IPS-NIHi7 (cell line): ENCODE measurements at regions not wholly inside any gene's neighbourhood (a gene's known extent, or its start where the extent isn't known, plus 50 kb on each side); places are given as distances from the start of the nearest gene placed in this dataset.
"Not testable (repeated sequence)": the region's sequence is repeated elsewhere in the genome, so short reads cannot be mapped to it uniquely, and the experiment has no call there.

ENCODE experiments used
- DNase-seq: peaks from one replicate; pipeline ENCODE4 v3.0.0; 2012; ENCODE audit warnings: mixed read lengths; ENCODE audit errors: extremely low spot score

DNA sequence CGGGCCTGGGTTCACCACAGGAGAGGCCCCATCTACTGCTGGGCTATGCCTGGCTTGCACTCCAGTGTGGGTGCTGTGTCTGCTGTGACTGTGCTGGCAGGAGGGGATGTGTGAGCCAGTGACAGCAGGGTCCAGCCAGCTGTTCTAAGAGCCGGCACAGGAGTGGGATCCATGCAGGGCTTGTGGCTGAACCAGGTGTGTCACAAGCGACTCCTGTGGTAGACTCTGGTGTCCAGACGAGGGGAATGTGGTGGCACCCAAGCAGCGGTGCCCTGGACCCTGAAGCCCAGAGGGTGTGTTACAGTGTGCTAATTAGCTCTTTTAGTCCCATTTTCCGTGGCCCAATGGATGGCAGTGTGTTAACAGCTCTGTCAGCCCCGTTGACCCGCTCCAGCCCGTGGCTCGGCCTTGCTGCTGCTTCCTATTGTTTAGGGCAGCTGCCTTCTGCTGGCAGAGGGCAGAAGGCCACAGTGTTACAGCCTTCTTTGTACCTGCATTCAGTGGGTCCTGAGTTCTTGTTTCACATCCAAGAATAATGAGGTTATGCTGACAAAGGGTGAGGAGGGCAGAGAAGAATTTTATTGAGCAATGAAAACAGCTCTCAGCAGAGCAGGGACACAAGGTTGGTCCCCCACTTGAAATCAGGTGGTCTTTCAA, 78.5 kb upstream of the RNU6-1 start:
- DNase-seq: no peak

DNA sequence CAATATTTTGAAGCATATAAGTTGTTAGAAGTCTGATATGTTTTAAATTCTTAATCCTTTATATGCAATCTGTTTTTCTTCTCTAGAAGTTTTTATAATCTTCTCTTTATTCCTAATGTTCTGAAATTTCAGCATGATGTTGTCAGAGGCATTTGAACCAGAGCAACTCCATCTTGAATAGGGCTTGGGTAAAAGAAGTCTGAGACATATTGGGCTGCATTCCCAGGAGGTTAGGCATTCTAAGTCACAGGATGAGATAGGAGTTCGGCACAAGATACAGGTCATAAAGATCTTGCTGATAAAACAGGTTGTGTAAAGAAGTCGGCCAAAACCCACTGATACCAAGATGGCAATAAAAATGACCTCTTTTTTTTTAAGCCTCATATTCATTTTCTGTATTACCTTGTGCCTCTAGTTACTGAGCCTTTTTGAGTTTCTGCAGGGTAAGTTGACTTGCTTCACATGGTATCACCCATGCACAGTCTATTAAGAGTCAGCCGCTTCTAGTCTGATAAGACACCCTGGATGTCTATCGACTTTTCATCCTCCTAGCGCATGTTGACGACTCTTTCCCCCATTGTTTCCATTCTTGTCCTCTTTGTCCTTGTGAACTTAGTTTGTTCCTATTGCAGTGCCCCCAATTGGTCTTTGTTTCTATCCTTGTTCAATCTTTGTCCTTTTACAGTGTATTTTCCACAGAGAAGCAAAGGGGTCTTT, 80.8 kb upstream of the RNU6-1 start:
- no peak for DNase-seq

DNA sequence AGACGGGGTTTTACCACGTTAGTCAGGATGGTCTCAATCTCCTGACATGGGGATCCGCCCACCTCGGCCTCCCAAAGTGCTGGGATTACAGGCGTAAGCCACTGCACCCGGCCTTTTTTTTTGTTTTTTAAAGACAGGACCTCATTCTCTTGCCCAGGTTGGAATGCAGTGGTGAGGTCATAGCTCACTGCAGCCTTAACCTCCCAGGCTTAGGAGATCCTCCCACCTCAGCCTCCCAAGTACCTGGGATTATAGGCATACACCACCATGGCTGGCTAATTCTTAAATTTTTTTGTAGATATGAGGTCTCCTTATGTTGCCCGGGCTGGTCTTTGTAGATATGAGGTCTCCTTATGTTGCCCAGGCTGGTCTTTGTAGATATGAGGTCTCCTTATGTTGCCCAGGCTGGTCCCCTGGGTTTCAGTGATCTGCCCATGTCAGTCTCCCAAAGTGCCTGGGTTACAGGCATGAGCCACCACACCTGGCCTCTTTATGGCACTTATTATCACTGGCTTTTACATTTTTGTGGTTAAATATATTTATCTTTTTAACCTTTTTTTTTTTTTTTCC, 82.3 kb upstream of the RNU6-1 start:
- DNase-seq: no peak

GRCh38 chr15:67922971-67923945, 83.4 kb upstream of the RNU6-1 start:
- DNase-seq: no peak

- DNase-seq: no peak
These were observed 84.6 kb upstream of the RNU6-1 start for GRCh38 chr15:67924359-67924974.

DNA sequence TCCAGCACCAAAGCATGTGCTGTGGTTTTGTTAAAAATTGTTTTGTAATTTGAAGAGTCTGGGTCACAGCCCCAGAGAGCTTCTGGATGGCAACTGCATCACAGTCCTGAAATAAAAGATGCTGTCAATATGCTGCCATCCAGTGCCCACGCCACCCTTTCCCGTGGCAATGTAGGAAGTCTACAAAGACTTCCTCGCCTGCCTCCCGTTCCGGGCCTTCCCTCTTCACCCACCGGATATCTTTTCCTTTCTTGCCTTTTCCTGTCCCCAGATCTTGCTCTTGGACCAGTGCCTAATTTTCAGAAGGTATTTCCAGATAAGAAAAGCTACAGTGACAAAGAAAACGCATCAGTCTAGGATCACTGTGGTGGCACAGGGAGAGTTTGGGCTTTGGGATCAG, 85.3 kb upstream of the RNU6-1 start:
- DNase-seq: no peak

DNA sequence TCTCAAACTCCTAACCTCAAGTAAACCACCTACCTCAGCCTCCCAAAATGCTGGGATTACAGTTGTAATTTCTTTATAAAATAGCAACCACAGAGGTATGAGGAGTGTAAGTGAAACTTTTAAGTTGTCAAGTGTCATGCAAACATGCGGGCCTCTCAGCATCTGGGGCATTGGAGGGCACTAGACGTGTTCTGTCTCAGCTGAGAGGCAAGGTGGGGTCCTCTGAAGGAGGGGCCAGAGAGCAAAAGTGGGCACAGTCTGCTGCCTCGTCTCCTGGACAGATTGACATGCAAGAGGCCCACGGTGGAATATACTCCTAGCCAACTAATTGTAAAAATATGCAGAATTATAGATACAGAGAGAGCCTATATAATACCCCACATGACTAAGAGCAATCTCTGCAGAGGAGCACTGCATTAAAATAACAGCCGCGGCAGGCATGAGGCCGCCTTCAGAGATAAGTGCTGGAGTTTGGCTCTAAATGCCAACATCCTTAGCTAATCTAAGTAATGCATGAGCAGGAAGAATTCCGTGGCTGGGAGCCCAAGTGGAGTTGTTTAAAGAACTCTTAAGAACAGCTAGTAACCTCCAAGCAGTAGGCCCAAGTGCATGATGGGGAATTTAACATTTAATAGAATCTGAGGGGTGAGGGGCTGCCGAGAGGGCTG, 87.8 kb upstream of the RNU6-1 start:
- DNase-seq: peak; percentile 30

DNA sequence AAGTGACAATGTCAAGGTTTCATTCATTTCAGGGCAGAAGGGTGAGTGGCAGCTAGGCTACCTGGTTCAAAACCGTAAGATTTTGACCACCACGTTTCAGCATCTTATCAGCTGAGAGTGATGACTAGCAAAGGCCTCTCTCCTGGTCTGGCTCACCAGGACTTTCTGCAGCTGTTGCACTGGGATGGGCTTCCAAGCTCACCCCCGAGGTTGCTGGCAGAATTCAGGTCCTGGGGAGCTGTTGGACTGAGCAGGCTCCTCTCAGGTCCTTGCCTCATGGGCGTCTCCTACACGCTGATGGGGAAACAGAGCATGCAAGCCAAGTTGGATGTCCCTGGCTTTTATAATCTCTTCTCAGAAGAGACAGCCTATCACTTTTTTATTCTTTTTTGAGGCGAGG, 88.8 kb upstream of the RNU6-1 start:
- no peak for DNase-seq

GRCh38 chr15:67930720-67931119, 90.9 kb upstream of the RNU6-1 start:
- no peak for DNase-seq

GRCh38 chr15:67931861-67932260, 92.0 kb upstream of the RNU6-1 start:
- DNase-seq: no peak

DNA sequence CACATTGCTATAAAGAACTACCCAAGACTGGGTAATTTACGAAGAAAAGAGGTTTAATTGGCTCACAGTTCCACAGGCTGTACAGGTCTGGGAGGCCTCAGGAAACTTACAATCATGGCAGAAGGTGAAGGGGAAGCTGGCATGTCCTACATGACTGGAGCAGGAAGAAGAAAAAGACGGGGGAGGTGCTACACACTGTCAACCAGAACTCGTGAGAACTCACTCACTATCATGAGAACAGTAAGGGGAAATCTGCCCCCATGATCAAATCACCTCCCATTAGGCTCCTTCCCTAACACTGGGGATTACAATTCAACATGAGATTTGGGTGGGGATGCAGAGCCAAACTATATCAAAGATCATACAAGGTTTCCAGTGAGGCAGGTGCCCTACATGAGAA, 94.3 kb upstream of the RNU6-1 start:
- not testable (repeated sequence) for DNase-seq

DNA sequence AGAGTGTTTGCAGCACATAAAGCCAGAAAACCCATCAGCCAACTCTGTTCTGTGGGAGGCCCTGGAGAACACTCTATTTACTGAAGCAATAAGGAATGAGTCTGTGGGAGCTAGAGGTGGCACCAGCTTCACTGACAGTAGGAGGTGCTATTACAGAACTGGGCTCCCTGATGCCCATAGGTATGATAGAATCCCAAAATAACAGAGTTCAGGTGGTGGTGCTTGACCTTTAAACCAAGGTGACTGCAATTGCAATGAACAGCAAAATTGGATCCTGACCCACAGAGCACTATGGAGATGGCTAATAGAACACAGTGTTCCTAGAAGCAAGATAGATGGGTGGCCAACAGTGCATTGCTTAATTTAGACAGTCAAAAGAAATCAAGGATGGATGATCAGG, 95.4 kb upstream of the RNU6-1 start:
- no peak for DNase-seq

DNA sequence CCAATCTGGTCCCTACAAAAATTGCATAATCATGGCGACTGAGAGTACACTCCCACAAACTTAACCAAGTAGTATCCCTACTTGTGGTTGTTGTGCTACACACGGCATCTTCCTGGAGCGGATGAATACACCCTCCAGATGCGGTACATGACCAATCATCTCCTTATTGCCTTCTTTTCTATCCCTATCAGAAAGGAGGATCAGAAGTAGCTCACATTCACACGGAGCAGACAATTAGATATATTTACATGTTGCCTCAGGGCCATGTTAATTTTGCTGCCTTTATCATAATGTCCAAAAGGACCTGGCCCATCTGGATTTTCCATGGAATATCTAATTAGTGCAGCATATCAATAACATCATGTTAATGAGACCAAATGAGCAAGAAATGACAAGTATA, 96.4 kb upstream of the RNU6-1 start:
- no peak for DNase-seq

- peak; percentile 42 for DNase-seq
These were observed 97.4 kb upstream of the RNU6-1 start for GRCh38 chr15:67937153-67937761.

DNA sequence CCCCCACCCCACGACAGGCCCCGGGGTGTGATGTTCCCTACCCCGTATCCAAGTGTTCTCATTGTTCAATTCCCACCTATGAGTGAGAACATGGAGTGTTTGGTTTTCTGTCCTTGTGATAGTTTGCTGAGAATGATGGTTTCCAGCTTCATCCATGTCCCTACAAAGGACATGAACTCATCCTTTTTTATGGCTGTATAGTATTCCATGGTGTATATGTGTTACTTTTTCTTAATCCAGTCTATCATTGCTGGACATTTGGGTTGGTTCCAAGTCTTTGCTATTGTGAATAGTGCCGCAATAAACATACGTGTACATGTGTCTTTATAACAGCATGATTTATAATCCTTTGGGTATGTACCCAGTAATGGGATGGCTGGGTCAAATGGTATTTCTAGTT, 99.3 kb upstream of the RNU6-1 start:
- not testable (repeated sequence) for DNase-seq

DNA sequence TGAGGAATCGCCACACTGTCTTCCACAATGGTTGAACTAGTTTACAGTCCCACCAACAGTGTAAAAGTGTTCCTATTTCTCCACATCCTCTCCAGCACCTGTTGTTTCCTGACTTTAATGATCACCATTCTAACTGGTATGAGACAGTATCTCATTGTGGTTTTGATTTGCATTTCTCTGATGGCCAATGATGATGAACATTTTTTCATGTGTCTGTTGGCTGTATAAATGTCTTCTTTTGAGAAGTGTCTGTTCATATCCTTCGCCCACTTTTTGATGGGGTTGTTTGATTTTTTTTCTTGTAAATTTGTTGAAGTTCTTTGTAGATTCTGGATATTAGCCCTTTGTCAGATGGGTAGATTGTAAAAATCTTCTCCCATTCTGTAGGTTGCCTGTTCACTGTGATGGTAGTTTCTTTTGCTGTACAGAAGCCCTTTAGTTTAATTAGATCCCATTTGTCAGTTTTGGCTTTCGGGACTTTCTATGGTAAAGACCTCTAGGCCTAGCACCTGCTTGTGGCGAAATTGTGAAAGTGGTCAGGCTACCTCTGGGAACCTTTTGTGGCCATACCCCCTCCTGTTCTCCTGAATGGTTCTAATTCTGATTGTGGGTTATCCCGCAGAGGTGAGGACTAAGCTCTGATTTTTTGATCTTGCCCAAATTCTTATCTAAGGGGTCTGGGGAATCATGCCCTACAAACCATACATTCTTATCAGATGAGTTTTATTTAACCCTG, 99.9 kb upstream of the RNU6-1 start:
- not testable (repeated sequence) for DNase-seq

DNA sequence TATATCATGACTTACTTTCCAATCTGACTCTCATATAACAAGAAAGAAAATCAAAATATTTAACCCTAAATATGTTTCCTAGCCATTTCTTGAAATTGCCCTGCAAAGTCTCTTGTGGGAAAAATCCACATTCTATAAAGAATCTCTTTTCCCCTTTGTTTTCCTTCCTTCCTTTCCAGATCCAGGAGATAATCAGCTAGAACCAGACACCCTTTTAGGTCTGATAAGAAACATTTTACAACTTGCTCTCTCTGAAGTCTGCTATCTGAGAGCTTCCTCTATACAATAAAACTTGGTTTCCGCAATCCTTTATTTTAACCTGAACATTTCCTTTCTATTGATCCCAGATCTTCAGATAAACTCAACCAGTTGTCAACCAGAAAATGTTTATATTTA, 100.5 kb upstream of the RNU6-1 start:
- DNase-seq: no peak

- DNase-seq: peak; percentile 48
These were observed 101.9 kb upstream of the RNU6-1 start for GRCh38 chr15:67941648-67942310.

GRCh38 chr15:67943475-67943874, 103.6 kb upstream of the RNU6-1 start:
- no peak for DNase-seq
